HG02981 (cell line): ENCODE measurements at regions not wholly inside any gene's neighbourhood (a gene's known extent, or its start where the extent isn't known, plus 50 kb on each side); places are given as distances from the start of the nearest gene placed in this dataset.

Experiments
- ATAC-seq: cut with Tn5 transposase; IDR thresholded peaks from one replicate; pipeline ENCODE4 v1.9.1; 2021; ENCODE audit warnings: mild to moderate bottlenecking, moderate library complexity; ENCODE audit not compliant: unreplicated experiment

DNA sequence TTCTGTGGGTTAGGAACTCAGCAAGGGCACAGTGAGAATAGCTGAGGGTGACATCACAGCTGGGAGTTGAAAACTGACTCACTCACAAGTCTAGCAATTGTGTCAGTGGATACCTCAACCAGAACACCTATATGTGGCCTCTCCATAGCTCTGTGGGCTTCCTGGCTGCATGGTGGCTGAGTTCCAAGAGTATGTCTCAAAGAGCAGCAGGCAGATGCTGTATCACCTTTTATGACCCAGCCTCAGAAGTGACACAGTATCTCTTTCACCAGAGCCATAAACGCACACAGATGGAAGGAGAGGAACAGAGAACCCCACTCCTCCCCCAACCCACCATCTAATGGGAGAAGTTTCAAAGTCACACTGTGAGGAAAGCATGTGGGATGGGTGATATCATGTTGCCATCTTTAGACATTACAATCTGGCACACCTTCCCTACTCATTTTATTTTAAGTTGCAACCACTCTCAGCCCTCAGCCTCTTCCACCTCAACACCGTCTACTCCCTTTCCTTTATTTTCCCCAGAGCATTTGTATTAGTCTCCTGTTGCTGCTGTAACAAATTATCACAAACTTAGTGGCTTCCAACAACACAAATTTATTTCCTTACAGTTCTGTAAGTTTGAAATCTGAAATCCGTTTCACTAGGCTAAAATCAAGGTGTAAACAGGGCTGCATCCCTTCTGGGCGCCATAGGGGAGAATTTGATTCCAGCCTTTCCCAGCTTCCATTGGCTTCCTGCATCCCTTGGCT is 134.6 kb upstream of the SPATS2L start:
- ATAC-seq = no peak

GRCh38 chr2:200172521-200172920 is 134.0 kb upstream of the SPATS2L start:
- ATAC-seq = no peak

DNA sequence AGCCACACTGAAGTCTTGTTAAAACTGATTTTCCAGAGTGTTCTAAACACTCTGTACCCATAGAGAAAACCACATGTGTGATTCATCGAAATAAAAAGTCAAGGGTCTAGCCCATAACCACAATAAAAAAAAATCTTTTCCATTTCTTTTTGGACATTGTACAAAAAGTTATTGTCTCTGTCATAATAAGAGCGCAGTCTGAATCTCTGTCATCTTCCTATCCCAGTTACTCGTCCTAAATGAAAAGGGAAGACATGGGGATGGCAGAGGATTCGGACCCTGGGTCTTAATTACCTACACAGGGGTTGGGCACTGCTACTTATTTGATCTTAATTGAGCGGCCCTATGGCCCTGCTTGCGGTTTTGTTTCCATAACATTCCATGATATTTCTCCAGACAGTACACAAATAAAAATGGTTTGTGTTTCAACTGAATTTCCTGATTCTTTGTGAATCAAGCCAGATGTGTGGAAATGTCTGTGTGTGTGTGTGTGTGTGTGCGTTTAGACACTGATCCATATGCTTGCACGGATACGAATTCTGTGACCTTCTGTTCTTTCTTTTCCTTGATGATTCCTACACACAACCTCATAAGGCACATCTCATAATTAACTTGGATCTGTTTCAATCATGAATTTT is 133.4 kb upstream of the SPATS2L start:
- no peak for ATAC-seq

DNA sequence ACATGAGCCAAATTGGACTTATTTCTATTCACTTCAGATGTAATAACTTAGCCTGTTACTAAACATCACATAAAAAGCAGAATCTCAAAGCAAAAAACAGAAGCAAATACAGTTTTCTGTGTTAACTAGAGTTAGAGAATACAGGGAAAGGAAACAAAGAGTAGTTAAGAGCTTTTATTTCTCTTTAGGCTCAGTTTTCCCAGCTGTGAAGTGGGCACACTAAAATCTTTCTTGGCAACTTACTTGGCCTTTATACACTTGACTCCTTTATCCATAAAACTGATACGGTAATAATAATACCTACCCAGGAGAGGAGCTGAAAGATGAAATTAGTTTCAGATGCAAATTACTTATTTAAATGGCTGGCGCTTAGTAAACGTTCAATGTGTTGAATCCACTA is 132.8 kb upstream of the SPATS2L start:
- no peak for ATAC-seq

- ATAC-seq = no peak
Observed at GRCh38 chr2:200174433-200175216, 131.9 kb upstream of the SPATS2L start.

- ATAC-seq = no peak
Observed at GRCh38 chr2:200177971-200178911, 128.3 kb upstream of the SPATS2L start.

DNA sequence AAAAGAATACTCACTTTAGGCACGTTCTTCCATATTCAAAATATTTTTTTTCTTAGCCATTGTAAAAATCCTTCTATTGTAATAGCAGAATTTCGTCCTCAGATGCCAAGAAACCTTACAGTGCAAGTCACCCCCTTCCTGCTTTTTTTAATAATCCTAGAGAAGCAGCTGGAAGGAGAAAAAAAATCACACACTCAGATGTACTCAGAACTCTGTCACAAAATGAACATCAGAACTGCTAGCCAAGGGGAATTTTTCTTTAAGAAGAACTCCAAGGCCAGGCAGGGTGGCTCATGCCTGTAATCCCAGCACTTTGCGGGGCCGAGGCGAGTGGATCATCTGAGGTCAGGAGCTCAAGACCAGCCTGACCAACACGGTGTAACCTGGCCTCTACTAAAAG is 127.3 kb upstream of the SPATS2L start:
- no peak for ATAC-seq

DNA sequence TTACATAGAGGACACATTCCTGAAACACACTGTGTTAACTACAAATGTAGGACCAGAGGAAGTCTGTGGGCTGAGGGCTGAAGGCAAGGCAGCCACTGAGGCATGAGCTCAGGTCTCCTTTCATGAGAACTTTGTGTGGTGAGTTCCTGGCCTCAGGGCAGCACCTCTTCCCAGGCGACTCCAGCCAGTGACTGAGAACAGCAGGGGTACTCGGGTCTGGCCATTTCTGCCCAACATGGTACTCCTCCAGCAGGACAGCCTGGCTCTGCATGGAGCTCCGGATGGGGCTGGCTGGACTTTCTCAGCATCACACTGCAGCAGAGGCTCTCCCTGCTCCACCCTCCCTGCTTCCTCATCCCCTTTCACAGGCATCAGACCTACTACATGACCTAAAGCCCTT is 125.5 kb upstream of the SPATS2L start:
- ATAC-seq = no peak

GRCh38 chr2:200181755-200182154 is 124.7 kb upstream of the SPATS2L start:
- ATAC-seq = no peak

GRCh38 chr2:200184748-200185627 is 121.5 kb upstream of the SPATS2L start:
- no peak for ATAC-seq

- ATAC-seq = no peak
Observed at GRCh38 chr2:200185628-200186000, 120.9 kb upstream of the SPATS2L start.

DNA sequence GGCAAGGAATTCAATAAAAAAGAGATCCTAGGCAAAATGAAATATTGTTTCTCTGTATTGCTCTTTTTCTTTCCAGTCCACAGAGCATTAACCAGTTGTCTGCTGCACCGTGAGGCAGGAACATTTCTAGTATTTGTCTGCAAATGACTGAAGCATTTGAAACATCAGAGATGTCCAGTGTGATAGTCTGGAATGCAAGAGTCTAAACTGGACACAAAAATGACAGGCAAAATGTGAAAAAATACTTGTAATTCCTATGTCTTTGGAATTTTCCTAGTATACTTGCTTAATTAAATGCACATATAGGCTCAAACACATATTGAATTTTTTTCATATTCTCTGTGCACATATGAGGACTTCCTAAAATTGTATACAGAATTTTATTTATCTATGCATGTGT is 120.5 kb upstream of the SPATS2L start:
- ATAC-seq = no peak

GRCh38 chr2:200188876-200189275 is 117.6 kb upstream of the SPATS2L start:
- no peak for ATAC-seq

DNA sequence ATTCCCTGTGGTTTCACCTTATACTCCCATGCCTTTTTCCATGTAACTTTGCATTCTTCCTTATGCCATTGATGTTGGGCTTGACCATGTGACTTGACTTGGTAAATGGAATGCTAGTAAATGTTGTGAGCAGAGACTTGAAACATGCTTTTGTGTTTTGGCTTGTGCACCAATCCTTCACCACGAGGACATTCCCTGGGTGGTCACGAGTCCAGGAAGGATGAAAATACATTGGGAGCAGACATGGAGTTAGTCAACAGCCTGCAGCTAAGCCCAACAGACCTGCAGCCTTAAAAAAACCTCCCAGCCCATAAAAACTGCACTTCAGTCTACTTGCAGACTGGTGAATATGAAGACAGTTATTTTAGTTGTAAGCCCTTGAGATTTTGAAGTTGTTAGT is 116.5 kb upstream of the SPATS2L start:
- ATAC-seq = no peak

- ATAC-seq = no peak
Observed at GRCh38 chr2:200193331-200193730, 113.2 kb upstream of the SPATS2L start.

DNA sequence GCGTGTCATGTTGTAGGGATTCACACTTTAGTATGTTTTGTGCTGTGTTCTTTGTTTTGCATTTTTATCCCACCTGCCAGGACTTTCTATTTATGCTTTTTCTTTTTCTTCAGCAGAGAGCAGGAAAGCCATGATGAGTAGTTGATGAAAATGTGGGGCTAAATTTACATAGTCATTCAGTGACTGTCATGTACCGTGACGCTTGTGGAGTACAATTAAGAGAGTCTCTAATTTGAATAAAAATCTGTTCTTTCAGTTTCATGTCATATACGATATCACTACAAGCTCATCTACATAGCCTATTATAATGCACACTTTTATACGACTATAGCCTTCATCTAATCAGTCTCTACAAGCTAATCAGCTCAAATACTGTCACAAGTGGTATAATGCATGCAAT is 112.7 kb upstream of the SPATS2L start:
- ATAC-seq = peak; percentile 82

DNA sequence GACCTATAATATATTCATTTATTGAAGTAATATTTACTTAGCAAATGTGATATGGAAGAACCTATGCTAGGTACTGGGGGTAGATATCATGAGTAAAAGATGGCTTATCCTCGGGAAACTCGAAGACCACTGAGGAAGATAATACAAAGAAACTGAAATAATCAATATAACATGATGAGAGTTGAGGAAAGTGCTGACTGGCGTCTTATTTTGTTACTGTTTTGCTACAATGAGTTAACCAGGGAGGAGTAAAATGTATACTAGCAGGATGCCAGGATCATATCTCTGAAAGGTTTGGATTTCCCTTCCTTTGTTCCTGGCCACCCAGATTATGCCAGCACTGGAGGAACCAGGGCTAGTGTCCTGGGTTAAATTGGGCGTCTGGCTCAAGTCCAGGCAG is 111.7 kb upstream of the SPATS2L start:
- no peak for ATAC-seq

DNA sequence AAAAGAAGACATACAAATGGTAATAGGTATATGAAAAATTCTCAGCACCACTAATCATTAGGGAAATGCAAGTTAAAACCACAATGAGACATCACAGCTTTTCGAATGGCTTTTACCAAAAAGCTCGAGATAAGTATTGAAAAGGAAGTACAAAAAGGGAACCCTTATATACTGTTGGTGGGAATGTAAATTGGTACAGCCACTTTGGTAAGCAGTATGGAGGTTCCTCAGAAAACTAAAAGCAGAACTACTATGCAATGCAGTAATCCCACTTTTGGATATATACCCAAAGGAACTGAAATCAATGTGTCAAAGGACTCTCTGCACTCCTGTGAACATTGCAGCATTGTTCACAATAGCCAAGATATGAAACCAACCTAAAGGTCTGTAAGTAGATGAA is 107.5 kb upstream of the SPATS2L start:
- ATAC-seq = no peak

DNA sequence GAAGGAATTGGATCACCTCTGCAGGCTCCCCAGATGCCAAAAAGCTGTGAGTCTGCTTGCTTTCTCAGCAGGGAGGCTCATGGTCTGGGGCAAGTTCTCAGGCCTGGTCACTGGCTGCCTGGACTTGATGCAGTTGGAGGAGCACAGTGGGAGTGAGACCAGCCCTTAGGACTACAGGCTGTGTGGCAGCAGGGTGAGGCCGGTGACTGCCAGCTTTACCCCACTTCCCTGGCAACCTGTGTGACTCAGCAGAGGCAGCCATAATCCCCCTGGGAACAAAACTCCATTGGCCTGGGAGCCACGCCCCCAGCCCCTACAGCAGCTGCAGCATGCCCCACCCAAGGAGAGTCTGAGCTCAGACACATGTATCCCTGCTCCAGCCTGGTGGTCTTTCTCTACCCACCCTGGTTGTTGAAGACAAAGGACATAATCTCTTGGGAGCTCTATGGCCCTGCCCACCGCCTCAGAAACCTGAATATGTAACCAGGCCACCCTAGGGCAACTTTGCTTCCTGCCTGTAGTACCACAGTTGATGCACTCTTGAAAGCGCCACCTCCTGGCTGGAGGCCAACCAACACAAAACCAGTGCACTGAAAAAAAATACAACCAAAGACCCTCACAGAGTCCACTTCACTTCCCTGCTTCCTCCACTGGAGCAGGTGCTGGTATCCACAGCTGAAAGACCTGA is 106.8 kb upstream of the SPATS2L start:
- no peak for ATAC-seq
